Endothelial cell of umbilical vein (primary cell): ENCODE measurements at regions not wholly inside any gene's neighbourhood (a gene's known extent, or its start where the extent isn't known, plus 50 kb on each side); places are given as distances from the start of the nearest gene placed in this dataset.

Source experiments
- BruUV-seq: library from RNA; stranded (reverse); fragments of 400-500 nt; replicated peaks from 2 replicates; lab custom pipeline; 2021; lab: Mats Ljungman, UMichigan
- CTCF ChIA-PET: fragments of 300-600, 350-600 bp; sonication (Branson Sonifier 250); formaldehyde crosslinking; loops from one replicate; lab custom pipeline; 2021; ENCODE audit warnings: antibody characterized with exemption, inconsistent platforms; lab: Charles Lee
- POLR2A ChIA-PET: fragments of 300-600, 350-600 bp; sonication (Branson Sonifier 250); formaldehyde crosslinking; loops from one replicate; lab custom pipeline; 2021; ENCODE audit warnings: antibody characterized with exemption, inconsistent platforms; lab: Charles Lee
- DNase-seq: peaks from one replicate; pipeline ENCODE4 v3.0.0-alpha.2; 2011; ENCODE audit warnings: low read depth, low spot score
- FAIRE-seq: peaks from 2 replicates; lab custom pipeline; 2011; peaks lifted over from hg19 to GRCh38; lab: Jason Lieb, UNC
- H2AFZ ChIP-seq: 2 replicates; pipeline ENCODE4 v1.6.0; 2012; ENCODE audit warnings: low read depth, low read length, control low read depth, inconsistent platforms
- H3K27ac ChIP-seq: 2 replicates; pipeline ENCODE4 v1.5.1; 2011; ENCODE audit warnings: low read depth, mild to moderate bottlenecking, control low read depth, low read length, moderate library complexity; ENCODE audit not compliant: insufficient read depth
- H3K27me3 ChIP-seq, 2 experiments: 2 replicates each; pipeline versions ENCODE4 v1.6.0 to v1.6.1; 2011; ENCODE audit warnings: low read length in 2 of 2, mixed read lengths in 1 of 2; ENCODE audit not compliant: control insufficient read depth in 2 of 2, insufficient read depth in 2 of 2
- H3K36me3 ChIP-seq, 2 experiments: 2 replicates in 1 of 2; 3 replicates in 1 of 2; pipeline ENCODE4 v1.5.1; 2011; ENCODE audit warnings: low read length in 2 of 2, mild to moderate bottlenecking in 1 of 2, moderate library complexity in 1 of 2; ENCODE audit not compliant: control insufficient read depth in 2 of 2, insufficient read depth in 2 of 2; ENCODE audit errors: extremely low read depth in 1 of 2
- H3K4me1 ChIP-seq: 3 replicates; pipeline ENCODE4 v1.5.1; 2011; ENCODE audit warnings: mild to moderate bottlenecking, low read length; ENCODE audit not compliant: control insufficient read depth, insufficient read depth; ENCODE audit errors: extremely low read depth
- H3K4me2 ChIP-seq: 2 replicates; pipeline ENCODE4 v1.6.1; 2011; ENCODE audit warnings: low read length, control low read depth, mixed read lengths; ENCODE audit not compliant: insufficient read depth
- H3K4me3 ChIP-seq, 3 experiments: fragments of 200-600 bp in 1 of 3; sonication (generic), shearing (Covaris generic) in 1 of 3; replicated peaks in 1 of 3; 2 replicates each; pipeline ENCODE4 v1.5.1; 2011 to 2016; ENCODE audit warnings: control low read depth in 3 of 3, low read length in 3 of 3, mild to moderate bottlenecking in 2 of 3, inconsistent platforms in 1 of 3, low read depth in 1 of 3, moderate library complexity in 1 of 3; ENCODE audit not compliant: insufficient read depth in 1 of 3
- H3K79me2 ChIP-seq: 2 replicates; pipeline ENCODE4 v1.6.0; 2012; ENCODE audit warnings: low read length, inconsistent platforms; ENCODE audit not compliant: control insufficient read depth, insufficient read depth
- H3K9ac ChIP-seq: replicated peaks from 2 replicates; pipeline ENCODE3; 2011; ENCODE audit warnings: low read length, control low read depth; ENCODE audit not compliant: insufficient read depth; ENCODE audit errors: extremely low read depth
- H3K9me1 ChIP-seq: replicated peaks from 3 replicates; pipeline ENCODE4 v1.6.0; 2011; ENCODE audit warnings: mild to moderate bottlenecking, low read length; ENCODE audit not compliant: control insufficient read depth, insufficient read depth; ENCODE audit errors: extremely low read depth
- H3K9me3 ChIP-seq: replicated peaks from 2 replicates; pipeline ENCODE4 v1.5.1; 2012; ENCODE audit warnings: low read length, inconsistent platforms; ENCODE audit not compliant: control insufficient read depth, insufficient read depth
- H4K20me1 ChIP-seq: replicated peaks from 2 replicates; pipeline ENCODE3; 2011; ENCODE audit warnings: mild to moderate bottlenecking, low read length; ENCODE audit not compliant: control insufficient read depth, insufficient read depth; ENCODE audit errors: extremely low read depth
- EZH2 ChIP-seq: IDR thresholded peaks from 2 replicates; pipeline ENCODE4 v1.6.1; 2012; ENCODE audit warnings: borderline replicate concordance, low read depth, mild to moderate bottlenecking, moderate library complexity, low read length, inconsistent platforms; ENCODE audit not compliant: severe bottlenecking
- FOS ChIP-seq: IDR thresholded peaks from 2 replicates; pipeline ENCODE4 v1.6.1; 2011; ENCODE audit warnings: mild to moderate bottlenecking, low read length, moderate library complexity, borderline replicate concordance; ENCODE audit not compliant: insufficient read depth
- GATA2 ChIP-seq: IDR thresholded peaks from 2 replicates; pipeline ENCODE4 v1.7.0; 2011; ENCODE audit warnings: low read depth, mild to moderate bottlenecking, moderate library complexity, mixed read lengths, low read length; ENCODE audit not compliant: insufficient read length, insufficient read depth
- JUN ChIP-seq: IDR thresholded peaks from 2 replicates; pipeline ENCODE4 v1.6.1; 2011; ENCODE audit warnings: borderline replicate concordance, low read depth; ENCODE audit not compliant: insufficient read length, insufficient read depth
- MYC ChIP-seq: IDR thresholded peaks from one replicate; pipeline ENCODE4 v1.6.1; 2011; ENCODE audit warnings: mild to moderate bottlenecking, low read depth, low read length
- POLR2A ChIP-seq: IDR thresholded peaks from 2 replicates; pipeline ENCODE4 v1.6.1; 2012; ENCODE audit warnings: low read depth, mild to moderate bottlenecking, control low read depth, low read length
- POLR2AphosphoS5 ChIP-seq: IDR thresholded peaks from 2 replicates; pipeline ENCODE4 v1.6.1; 2012; ENCODE audit warnings: low read depth, mild to moderate bottlenecking, control low read depth, low read length, moderate library complexity; ENCODE audit not compliant: insufficient read depth
- dilution Hi-C: fragments of 300-500 bp; cut with MboI; formaldehyde crosslinking; loops from one replicate; pipeline ENCODE4 v1.15.0; 2019; ENCODE audit warnings: low sequenced_read_pairs; ENCODE audit not compliant: extremely low pct_ligation_motif_present
- intact Hi-C: fragments of 100-400 bp; cut with micrococcal nuclease; formaldehyde crosslinking; loops from one replicate; pipeline ENCODE4 v1.10.0; 2022
- TF ChIP-seq, protein P1 (sequence below), 2 donors: IDR thresholded peaks; 1 replicate in 1 of 2; 2 replicates in 1 of 2; pipeline ENCODE4 v1.5.1; 2011; ENCODE audit warnings: low read length in 2 of 2, mild to moderate bottlenecking in 2 of 2, moderate library complexity in 2 of 2, control low read depth in 1 of 2, inconsistent platforms in 1 of 2, low read depth in 1 of 2; ENCODE audit not compliant: insufficient read depth in 1 of 2; ENCODE audit errors: extremely low read depth in 1 of 2
- TF ChIP-seq, protein P2 (sequence below): IDR thresholded peaks from 2 replicates; pipeline ENCODE4 v1.6.1; 2011; ENCODE audit not compliant: insufficient read depth, insufficient read length

GRCh38 chr2:144935191-144935590 is 415.3 kb upstream of the ZEB2 start:
- H3K4me2 ChIP-seq = no peak overlapping the region
- ChIA-PET POLR2A (no interaction called here), CTCF (interaction anchor here (1.1 kb wide), 1 partner anchor 10 kb away, joined by 3 read pairs; no protein-coding TSS in a partner anchor)
- H3K4me1 ChIP-seq = peaks cover 22% of the 10 kb centered on the region
- DNase-seq = no peak
- no peak overlapping the region for H3K4me3 ChIP-seq
- dilution Hi-C loops = no loop called here
- H2AFZ ChIP-seq = no peak overlapping the region
- FAIRE-seq = no peak
- H4K20me1 ChIP-seq = no peaks in the 10 kb centered on the region
- no peaks in the 10 kb centered on the region for H3K27me3 ChIP-seq
- H3K36me3 ChIP-seq = no peaks in the 10 kb centered on the region
- TF ChIP-seq POLR2AphosphoS5 (no peak), JUN (no peak), FOS (no peak), EZH2 (no peak), GATA2 (no peak), MYC (no peak), POLR2A (no peak)
- TF ChIP-seq, protein P1, sequence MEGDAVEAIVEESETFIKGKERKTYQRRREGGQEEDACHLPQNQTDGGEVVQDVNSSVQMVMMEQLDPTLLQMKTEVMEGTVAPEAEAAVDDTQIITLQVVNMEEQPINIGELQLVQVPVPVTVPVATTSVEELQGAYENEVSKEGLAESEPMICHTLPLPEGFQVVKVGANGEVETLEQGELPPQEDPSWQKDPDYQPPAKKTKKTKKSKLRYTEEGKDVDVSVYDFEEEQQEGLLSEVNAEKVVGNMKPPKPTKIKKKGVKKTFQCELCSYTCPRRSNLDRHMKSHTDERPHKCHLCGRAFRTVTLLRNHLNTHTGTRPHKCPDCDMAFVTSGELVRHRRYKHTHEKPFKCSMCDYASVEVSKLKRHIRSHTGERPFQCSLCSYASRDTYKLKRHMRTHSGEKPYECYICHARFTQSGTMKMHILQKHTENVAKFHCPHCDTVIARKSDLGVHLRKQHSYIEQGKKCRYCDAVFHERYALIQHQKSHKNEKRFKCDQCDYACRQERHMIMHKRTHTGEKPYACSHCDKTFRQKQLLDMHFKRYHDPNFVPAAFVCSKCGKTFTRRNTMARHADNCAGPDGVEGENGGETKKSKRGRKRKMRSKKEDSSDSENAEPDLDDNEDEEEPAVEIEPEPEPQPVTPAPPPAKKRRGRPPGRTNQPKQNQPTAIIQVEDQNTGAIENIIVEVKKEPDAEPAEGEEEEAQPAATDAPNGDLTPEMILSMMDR (IDR thresholded peaks at IDR 0.05; ENCODE audit: extremely low read depth in 1 of 2, insufficient read depth in 1 of 2, low read depth in 1 of 2, low read length in 2 of 2) = no peak
- TF ChIP-seq, protein P2, sequence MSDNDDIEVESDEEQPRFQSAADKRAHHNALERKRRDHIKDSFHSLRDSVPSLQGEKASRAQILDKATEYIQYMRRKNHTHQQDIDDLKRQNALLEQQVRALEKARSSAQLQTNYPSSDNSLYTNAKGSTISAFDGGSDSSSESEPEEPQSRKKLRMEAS = no peak
- H3K9ac ChIP-seq = no peak overlapping the region
- BruUV-seq = no TSS peak
- intact Hi-C loops = loop anchor here (5.0 kb wide), 1 partner anchor 272 kb away; no protein-coding TSS in a partner anchor
- no peaks in the 10 kb centered on the region for H3K9me3 ChIP-seq
- no peak overlapping the region for H3K27ac ChIP-seq
- no peaks in the 10 kb centered on the region for H3K79me2 ChIP-seq
- no peaks in the 10 kb centered on the region for H3K9me1 ChIP-seq
